Naive thymus-derived CD8-positive, alpha-beta T cell (primary cell): ENCODE measurements at regions not wholly inside any gene's neighbourhood (a gene's known extent, or its start where the extent isn't known, plus 50 kb on each side); places are given as distances from the start of the nearest gene placed in this dataset.

Source experiments
- ATAC-seq, 2 donors: fragments of 150-1000 bp; cut with Tn5 transposase in 1 of 2; sonication (Bioruptor Pico), chemical (Tn5 transposase) in 1 of 2; 1 replicate in 1 of 2; 2 replicates in 1 of 2; pipeline ENCODE4 v1.10.0; 2021; ENCODE audit warnings: mild to moderate bottlenecking in 2 of 2, moderate library complexity in 2 of 2
- POLR2A ChIA-PET: fragments of 350-600 bp; sonication (Branson Sonifier 250); formaldehyde crosslinking; loops from one replicate; lab custom pipeline; 2021; ENCODE audit warnings: antibody characterized with exemption; lab: Charles Lee
- DNase-seq, 10 donors: peaks; one replicate each; pipeline versions ENCODE4 v3.0.0 to v3.0.0-alpha.2; 2020 to 2022
- H3K27ac Mint-ChIP-seq, 10 donors: one replicate each; pipeline ENCODE4 v1.8.0; 2020 to 2022; ENCODE audit warnings: mild to moderate bottlenecking in 10 of 10, mixed read lengths in 10 of 10, moderate library complexity in 4 of 10, inconsistent platforms in 1 of 10
- H3K27me3 Mint-ChIP-seq, 5 donors: one replicate each; pipeline ENCODE4 v1.8.0; 2021 to 2022; ENCODE audit warnings: mixed read lengths in 5 of 5
- H3K36me3 Mint-ChIP-seq, 3 donors: one replicate each; pipeline ENCODE4 v1.8.0; 2020 to 2022; ENCODE audit warnings: mixed read lengths in 3 of 3, mild to moderate bottlenecking in 2 of 3, inconsistent platforms in 1 of 3
- H3K4me1 Mint-ChIP-seq, 4 donors: one replicate each; pipeline ENCODE4 v1.8.0; 2021 to 2022; ENCODE audit warnings: mixed read lengths in 4 of 4
- H3K4me3 Mint-ChIP-seq, 10 donors: one replicate each; pipeline ENCODE4 v1.8.0; 2020 to 2022; ENCODE audit warnings: mild to moderate bottlenecking in 10 of 10, mixed read lengths in 10 of 10, moderate library complexity in 6 of 10, inconsistent platforms in 1 of 10
- H3K9me3 Mint-ChIP-seq, 9 donors: one replicate each; pipeline ENCODE4 v1.8.0; 2020 to 2022; ENCODE audit warnings: mixed read lengths in 9 of 9, mild to moderate bottlenecking in 3 of 9, inconsistent platforms in 1 of 9, moderate library complexity in 1 of 9

- H3K4me1 Mint-ChIP-seq: no peaks in the 10 kb centered on the region
- POLR2A ChIA-PET: no interaction called here
- no peak for DNase-seq
- H3K27ac Mint-ChIP-seq: no peak overlapping the region
- H3K36me3 Mint-ChIP-seq: peaks cover 0 to 9% (median under 1%) of the 10 kb centered on the region in 3 donors
- no peak overlapping the region for H3K4me3 Mint-ChIP-seq
- no peak for ATAC-seq
- H3K9me3 Mint-ChIP-seq: peaks cover 0 to 4% (median 0%) of the 10 kb centered on the region in 9 donors
- H3K27me3 Mint-ChIP-seq: peaks cover 0 to 3% (median 3%) of the 10 kb centered on the region in 5 donors
Observed at GRCh38 chr5:10173716-10174115, 76.0 kb downstream of the ATPSCKMT start.

- H3K4me3 Mint-ChIP-seq: no peak overlapping the region
- peaks cover 0 to 3% (median 3%) of the 10 kb centered on the region in 5 donors for H3K27me3 Mint-ChIP-seq
- DNase-seq: no peak
- H3K4me1 Mint-ChIP-seq: no peaks in the 10 kb centered on the region
- peaks cover 0 to 2% (median 0%) of the 10 kb centered on the region in 9 donors for H3K9me3 Mint-ChIP-seq
- H3K27ac Mint-ChIP-seq: no peak overlapping the region
- ATAC-seq: no peak
- H3K36me3 Mint-ChIP-seq: peaks cover 0 to 9% (median 0%) of the 10 kb centered on the region in 3 donors
- POLR2A ChIA-PET: no interaction called here
Observed at GRCh38 chr5:10172247-10172646, 77.4 kb downstream of the ATPSCKMT start.

- no peak overlapping the region for H3K27ac Mint-ChIP-seq
- H3K27me3 Mint-ChIP-seq: peaks cover 0 to 3% (median 0%) of the 10 kb centered on the region in 5 donors
- ATAC-seq (no peak), DNase-seq (no peak)
- H3K4me1 Mint-ChIP-seq: no peaks in the 10 kb centered on the region
- peaks cover 2 to 25% (median 12%) of the 10 kb centered on the region in 9 donors for H3K9me3 Mint-ChIP-seq
- POLR2A ChIA-PET: no interaction called here
- H3K4me3 Mint-ChIP-seq: no peak overlapping the region
- peaks cover 0 to 20% (median 10%) of the 10 kb centered on the region in 3 donors for H3K36me3 Mint-ChIP-seq
Observed at GRCh38 chr5:10169359-10169758, 80.3 kb downstream of the ATPSCKMT start.

GRCh38 chr5:10168254-10168653 is 81.4 kb downstream of the ATPSCKMT start:
- POLR2A ChIA-PET: no interaction called here
- DNase-seq (no peak), ATAC-seq (no peak)
- peaks cover 4 to 30% (median 16%) of the 10 kb centered on the region in 9 donors for H3K9me3 Mint-ChIP-seq
- H3K27me3 Mint-ChIP-seq: peaks cover 0 to 6% (median 0%) of the 10 kb centered on the region in 5 donors
- H3K36me3 Mint-ChIP-seq: peaks cover 0 to 21% (median 10%) of the 10 kb centered on the region in 3 donors
- H3K4me1 Mint-ChIP-seq: no peaks in the 10 kb centered on the region
- no peak overlapping the region for H3K27ac Mint-ChIP-seq
- no peak overlapping the region for H3K4me3 Mint-ChIP-seq

GRCh38 chr5:10167806-10168205 is 81.9 kb downstream of the ATPSCKMT start:
- Mint-ChIP-seq H3K27me3 (peaks cover 0 to 6% (median 0%) of the 10 kb centered on the region in 5 donors), H3K27ac (no peak overlapping the region), H3K4me3 (no peak overlapping the region), H3K9me3 (peaks cover 4 to 30% (median 16%) of the 10 kb centered on the region in 9 donors), H3K36me3 (peaks cover 0 to 21% (median 10%) of the 10 kb centered on the region in 3 donors), H3K4me1 (no peaks in the 10 kb centered on the region)
- no peak for DNase-seq
- ATAC-seq: no peak
- POLR2A ChIA-PET: no interaction called here

- Mint-ChIP-seq H3K4me1 (no peaks in the 10 kb centered on the region), H3K36me3 (peaks cover 0 to 26% (median 10%) of the 10 kb centered on the region in 3 donors), H3K27me3 (peaks cover 0 to 9% (median 5%) of the 10 kb centered on the region in 5 donors), H3K4me3 (no peak overlapping the region), H3K27ac (no peak overlapping the region), H3K9me3 (peaks cover 4 to 35% (median 17%) of the 10 kb centered on the region in 9 donors)
- no peak for ATAC-seq
- POLR2A ChIA-PET: no interaction called here
- no peak for DNase-seq
Observed at GRCh38 chr5:10166392-10166791, 83.3 kb downstream of the ATPSCKMT start.

- Mint-ChIP-seq H3K9me3 (peaks cover 4 to 35% (median 17%) of the 10 kb centered on the region in 9 donors), H3K4me3 (no peak overlapping the region), H3K27ac (no peak overlapping the region), H3K36me3 (peaks cover 0 to 26% (median 5%) of the 10 kb centered on the region in 3 donors), H3K27me3 (peaks cover 2 to 18% (median 9%) of the 10 kb centered on the region in 5 donors), H3K4me1 (no peaks in the 10 kb centered on the region)
- POLR2A ChIA-PET: no interaction called here
- ATAC-seq (no peak), DNase-seq (no peak)
Observed at GRCh38 chr5:10162468-10162867, 87.2 kb downstream of the ATPSCKMT start.

GRCh38 chr5:10161778-10162177 is 87.9 kb downstream of the ATPSCKMT start:
- Mint-ChIP-seq H3K27me3 (peaks cover 2 to 21% (median 9%) of the 10 kb centered on the region in 5 donors), H3K27ac (no peak overlapping the region), H3K4me1 (no peaks in the 10 kb centered on the region), H3K9me3 (peaks cover 4 to 33% (median 17%) of the 10 kb centered on the region in 9 donors), H3K36me3 (peaks cover 0 to 26% (median 5%) of the 10 kb centered on the region in 3 donors), H3K4me3 (no peak overlapping the region)
- DNase-seq: no peak
- POLR2A ChIA-PET: no interaction called here
- no peak for ATAC-seq

GRCh38 chr5:10160241-10160640 is 89.4 kb downstream of the ATPSCKMT start:
- POLR2A ChIA-PET: no interaction called here
- H3K9me3 Mint-ChIP-seq: peaks cover 0 to 18% (median 10%) of the 10 kb centered on the region in 9 donors
- DNase-seq: no peak
- no peak overlapping the region for H3K27ac Mint-ChIP-seq
- peaks cover 2 to 21% (median 9%) of the 10 kb centered on the region in 5 donors for H3K27me3 Mint-ChIP-seq
- ATAC-seq: no peak
- no peaks in the 10 kb centered on the region for H3K4me1 Mint-ChIP-seq
- H3K36me3 Mint-ChIP-seq: peaks cover 0 to 12% (median 0%) of the 10 kb centered on the region in 3 donors
- H3K4me3 Mint-ChIP-seq: no peak overlapping the region

GRCh38 chr5:10158886-10159285 is 90.8 kb downstream of the ATPSCKMT start:
- DNase-seq (no peak), ATAC-seq (no peak)
- H3K36me3 Mint-ChIP-seq: peaks cover 0 to 5% (median 0%) of the 10 kb centered on the region in 3 donors
- H3K4me3 Mint-ChIP-seq: no peak overlapping the region
- peaks cover 2 to 22% (median 9%) of the 10 kb centered on the region in 5 donors for H3K27me3 Mint-ChIP-seq
- H3K4me1 Mint-ChIP-seq: no peaks in the 10 kb centered on the region
- H3K27ac Mint-ChIP-seq: no peak overlapping the region
- POLR2A ChIA-PET: no interaction called here
- H3K9me3 Mint-ChIP-seq: peaks cover 0 to 6% (median 3%) of the 10 kb centered on the region in 9 donors

- H3K9me3 Mint-ChIP-seq: no peaks in the 10 kb centered on the region
- POLR2A ChIA-PET: no interaction called here
- no peaks in the 10 kb centered on the region for H3K36me3 Mint-ChIP-seq
- no peak for DNase-seq
- no peak overlapping the region for H3K4me3 Mint-ChIP-seq
- H3K27me3 Mint-ChIP-seq: peaks cover 2 to 20% (median 4%) of the 10 kb centered on the region in 5 donors
- no peak for ATAC-seq
- no peaks in the 10 kb centered on the region for H3K4me1 Mint-ChIP-seq
- H3K27ac Mint-ChIP-seq: peak overlapping the region in 1 of 10 donors; percentile 1
Observed at GRCh38 chr5:10157085-10157669, 92.5 kb downstream of the ATPSCKMT start.

- POLR2A ChIA-PET: no interaction called here
- H3K36me3 Mint-ChIP-seq: no peaks in the 10 kb centered on the region
- H3K4me3 Mint-ChIP-seq: no peak overlapping the region
- no peaks in the 10 kb centered on the region for H3K9me3 Mint-ChIP-seq
- H3K4me1 Mint-ChIP-seq: no peaks in the 10 kb centered on the region
- ATAC-seq: no peak
- no peak for DNase-seq
- peaks cover 0 to 20% (median 2%) of the 10 kb centered on the region in 5 donors for H3K27me3 Mint-ChIP-seq
- H3K27ac Mint-ChIP-seq: no peak overlapping the region
Observed at GRCh38 chr5:10155897-10156667, 93.6 kb downstream of the ATPSCKMT start.
